HEK293 (cell line): ENCODE measurements at regions not wholly inside any gene's neighbourhood (a gene's known extent, or its start where the extent isn't known, plus 50 kb on each side); places are given as distances from the start of the nearest gene placed in this dataset.
A peak's percentile ranks its signal among the peaks of the same experiment; 100 is the strongest.

Experiments used
- CTCF ChIA-PET: fragments of 350-600 bp; formaldehyde crosslinking; extraction: SDS; loops from one replicate; lab custom pipeline; 2021; ENCODE audit warnings: antibody characterized with exemption; lab: Yijun Ruan, JAX
- POLR2A ChIA-PET: fragments of 300-600 bp; formaldehyde crosslinking; extraction: SDS; loops from one replicate; lab custom pipeline; 2020; ENCODE audit warnings: antibody characterized with exemption, inconsistent platforms; lab: Yijun Ruan, JAX
- H3K27ac ChIP-seq: fragments of 200-500 bp; sonication (Bioruptor generic); 2 replicates; pipeline ENCODE4 v1.5.1; 2014; ENCODE audit warnings: low read depth, low read length, control low read depth, inconsistent platforms; ENCODE audit errors: extremely low read depth
- H3K36me3 ChIP-seq, 2 experiments: fragments of 200-500 bp in 1 of 2; sonication (Bioruptor generic) in 1 of 2; 1 replicate in 1 of 2; 2 replicates in 1 of 2; pipeline ENCODE4 v1.5.1; 2014 to 2017; ENCODE audit warnings: inconsistent platforms in 2 of 2, low read length in 2 of 2; ENCODE audit not compliant: control insufficient read depth in 2 of 2, insufficient read depth in 1 of 2
- H3K4me1 ChIP-seq: fragments of 200-500 bp; sonication (Bioruptor generic); 2 replicates; pipeline ENCODE4 v1.5.1; 2014; ENCODE audit warnings: mild to moderate bottlenecking, low read length, inconsistent platforms; ENCODE audit not compliant: control insufficient read depth, insufficient read depth
- H3K4me3 ChIP-seq: 2 replicates; pipeline ENCODE4 v1.5.1; 2011; ENCODE audit warnings: low read depth, mild to moderate bottlenecking, control low read depth, low read length, moderate library complexity
- H3K9me3 ChIP-seq: fragments of 200-500 bp; sonication (Bioruptor generic); 2 replicates; pipeline ENCODE4 v1.5.1; 2014; ENCODE audit warnings: low read depth, low read length, inconsistent platforms; ENCODE audit not compliant: control insufficient read depth, insufficient read depth
- EGR2 ChIP-seq: fragments of 450-650 bp; formaldehyde crosslinking; IDR thresholded peaks from 2 replicates; pipeline ENCODE4 v1.5.1; 2016; ENCODE audit warnings: low read depth, missing biosample characterization, missing genetic modification characterization
- FEZF1 ChIP-seq: fragments of 450-650 bp; formaldehyde crosslinking; IDR thresholded peaks from 2 replicates; pipeline ENCODE4 v1.5.1; 2016; ENCODE audit warnings: missing biosample characterization, missing genetic modification characterization
- GLIS1 ChIP-seq: fragments of 450-650 bp; formaldehyde crosslinking; IDR thresholded peaks from 2 replicates; pipeline ENCODE4 v1.5.1; 2016; ENCODE audit warnings: missing biosample characterization, missing genetic modification characterization
- SP3 ChIP-seq: fragments of 450-650 bp; formaldehyde crosslinking; IDR thresholded peaks from 2 replicates; pipeline ENCODE4 v1.5.1; 2016; ENCODE audit warnings: missing biosample characterization, missing genetic modification characterization
- ZBTB20 ChIP-seq: fragments of 450-650 bp; formaldehyde crosslinking; IDR thresholded peaks from 2 replicates; pipeline ENCODE4 v1.5.1; 2016; ENCODE audit warnings: missing biosample characterization, missing genetic modification characterization
- ZBTB8A ChIP-seq: fragments of 450-650 bp; formaldehyde crosslinking; IDR thresholded peaks from 2 replicates; pipeline ENCODE4 v1.5.1; 2016; ENCODE audit warnings: missing biosample characterization, missing genetic modification characterization
- ZFHX2 ChIP-seq: fragments of 450-650 bp; formaldehyde crosslinking; conservative IDR thresholded peaks from 2 replicates; pipeline ENCODE4 v1.5.1; 2016; ENCODE audit warnings: missing biosample characterization, missing genetic modification characterization
- ZFP69B ChIP-seq: fragments of 450-650 bp; formaldehyde crosslinking; IDR thresholded peaks from 2 replicates; pipeline ENCODE4 v1.5.1; 2016; ENCODE audit warnings: missing biosample characterization, missing genetic modification characterization
- ZNF133 ChIP-seq: fragments of 450-650 bp; formaldehyde crosslinking; IDR thresholded peaks from 2 replicates; pipeline ENCODE4 v1.5.1; 2016; ENCODE audit warnings: missing biosample characterization, missing genetic modification characterization
- ZNF174 ChIP-seq: fragments of 450-650 bp; formaldehyde crosslinking; IDR thresholded peaks from 2 replicates; pipeline ENCODE4 v1.5.0; 2017; ENCODE audit warnings: missing biosample characterization, mild to moderate bottlenecking, missing genetic modification characterization
- ZNF202 ChIP-seq: fragments of 450-650 bp; formaldehyde crosslinking; IDR thresholded peaks from 2 replicates; pipeline ENCODE4 v1.5.1; 2016; ENCODE audit warnings: missing biosample characterization, missing genetic modification characterization, borderline replicate concordance
- ZNF221 ChIP-seq: fragments of 450-650 bp; formaldehyde crosslinking; IDR thresholded peaks from 2 replicates; pipeline ENCODE4 v1.5.1; 2017; ENCODE audit warnings: missing biosample characterization, missing genetic modification characterization, borderline replicate concordance
- ZNF223 ChIP-seq: fragments of 450-650 bp; formaldehyde crosslinking; IDR thresholded peaks from 2 replicates; pipeline ENCODE4 v1.5.1; 2016; ENCODE audit warnings: missing biosample characterization, missing genetic modification characterization
- ZNF248 ChIP-seq: fragments of 450-650 bp; formaldehyde crosslinking; IDR thresholded peaks from 2 replicates; pipeline ENCODE4 v1.5.1; 2017; ENCODE audit warnings: missing biosample characterization, missing genetic modification characterization
- ZNF266 ChIP-seq: fragments of 450-650 bp; formaldehyde crosslinking; IDR thresholded peaks from 2 replicates; pipeline ENCODE4 v1.5.1; 2016; ENCODE audit warnings: missing biosample characterization, missing genetic modification characterization, low read depth
- ZNF354C ChIP-seq: fragments of 450-650 bp; formaldehyde crosslinking; IDR thresholded peaks from 2 replicates; pipeline ENCODE4 v1.5.1; 2016; ENCODE audit warnings: missing biosample characterization, missing genetic modification characterization, low read depth, borderline replicate concordance
- ZNF561 ChIP-seq: fragments of 450-650 bp; IDR thresholded peaks from 2 replicates; pipeline ENCODE4 v1.5.1; 2018; ENCODE audit warnings: missing biosample characterization, missing genetic modification characterization, borderline replicate concordance
- ZNF600 ChIP-seq: fragments of 450-650 bp; formaldehyde crosslinking; IDR thresholded peaks from 2 replicates; pipeline ENCODE4 v1.5.1; 2016; ENCODE audit warnings: missing biosample characterization, missing genetic modification characterization
- ZNF792 ChIP-seq: fragments of 450-650 bp; formaldehyde crosslinking; IDR thresholded peaks from 2 replicates; pipeline ENCODE4 v1.5.1; 2016; ENCODE audit warnings: missing biosample characterization, missing genetic modification characterization
- ZNF830 ChIP-seq: fragments of 450-650 bp; IDR thresholded peaks from 2 replicates; pipeline ENCODE4 v1.5.0; 2018; ENCODE audit warnings: missing biosample characterization, missing genetic modification characterization, low read depth, mild to moderate bottlenecking, moderate library complexity
- TF ChIP-seq, protein P1 (sequence below): fragments of 450-650 bp; formaldehyde crosslinking; IDR thresholded peaks from 2 replicates; pipeline ENCODE4 v1.5.1; 2017; ENCODE audit warnings: missing biosample characterization, missing genetic modification characterization
- TF ChIP-seq, protein P2 (sequence below): fragments of 450-650 bp; formaldehyde crosslinking; IDR thresholded peaks from 2 replicates; pipeline ENCODE4 v1.5.1; 2016; ENCODE audit warnings: missing biosample characterization, missing genetic modification characterization
- TF ChIP-seq, protein P3 (sequence below): fragments of 450-650 bp; formaldehyde crosslinking; optimal IDR thresholded peaks from 2 replicates; pipeline ENCODE3; 2016; ENCODE audit warnings: missing biosample characterization, mild to moderate bottlenecking, missing genetic modification characterization
- TF ChIP-seq, protein P4 (sequence below): fragments of 450-650 bp; formaldehyde crosslinking; IDR thresholded peaks from 2 replicates; pipeline ENCODE4 v1.5.1; 2016; ENCODE audit warnings: missing biosample characterization, missing genetic modification characterization

GRCh38 chr20:48556956-48557355, 270.8 kb downstream of the PREX1 start:
- CTCF ChIA-PET, result no interaction called here
- H3K9me3 ChIP-seq, result no peaks in the 10 kb centered on the region

DNA sequence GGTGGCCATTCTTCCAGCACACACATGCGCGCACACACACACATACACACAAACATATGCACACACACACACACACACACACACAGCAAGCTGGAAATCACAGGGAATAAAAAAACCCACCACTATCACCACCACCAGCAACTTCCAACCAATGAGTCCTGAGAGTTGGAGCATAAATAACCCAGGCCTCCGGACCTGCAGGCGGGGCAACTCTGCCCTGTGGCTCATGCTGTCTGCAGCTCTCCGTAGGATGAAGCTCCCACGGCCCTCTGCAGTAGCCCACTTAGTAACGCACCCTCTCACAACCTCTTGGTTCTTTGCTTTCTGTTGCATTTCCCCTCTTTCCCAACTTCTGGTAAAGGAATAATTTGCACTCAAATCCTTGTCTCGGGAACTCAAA, 275.2 kb downstream of the PREX1 start:
- no peak overlapping the region for H3K27ac ChIP-seq
- H3K36me3 ChIP-seq, result no peaks in the 10 kb centered on the region
- ChIA-PET CTCF (no interaction called here), POLR2A (no interaction called here)
- no peaks in the 10 kb centered on the region for H3K9me3 ChIP-seq
- H3K4me3 ChIP-seq, result no peak overlapping the region
- TF ChIP-seq, protein P1, sequence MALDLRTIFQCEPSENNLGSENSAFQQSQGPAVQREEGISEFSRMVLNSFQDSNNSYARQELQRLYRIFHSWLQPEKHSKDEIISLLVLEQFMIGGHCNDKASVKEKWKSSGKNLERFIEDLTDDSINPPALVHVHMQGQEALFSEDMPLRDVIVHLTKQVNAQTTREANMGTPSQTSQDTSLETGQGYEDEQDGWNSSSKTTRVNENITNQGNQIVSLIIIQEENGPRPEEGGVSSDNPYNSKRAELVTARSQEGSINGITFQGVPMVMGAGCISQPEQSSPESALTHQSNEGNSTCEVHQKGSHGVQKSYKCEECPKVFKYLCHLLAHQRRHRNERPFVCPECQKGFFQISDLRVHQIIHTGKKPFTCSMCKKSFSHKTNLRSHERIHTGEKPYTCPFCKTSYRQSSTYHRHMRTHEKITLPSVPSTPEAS (tag by site-specific recombination), result peak; percentile 89
- no peak for TF ChIP-seq ZBTB8A
- TF ChIP-seq EGR2 (tag by site-specific recombination), result peak; percentile 62
- TF ChIP-seq ZFHX2 (tag by site-specific recombination), result peak; percentile 67
- no peaks in the 10 kb centered on the region for H3K4me1 ChIP-seq

More at GRCh38 chr20:48556956-48557355, 270.8 kb downstream of the PREX1 start:
- 0 out of 2 replicates have a peak, but pooled peaks have one; percentile 49 for TF ChIP-seq GLIS1 (tag by site-specific recombination)
- no peak for TF ChIP-seq ZNF221 (tag by site-specific recombination)
- no peaks in the 10 kb centered on the region for H3K4me1 ChIP-seq
- no peak overlapping the region for H3K27ac ChIP-seq
- no peaks in the 10 kb centered on the region for H3K36me3 ChIP-seq
- POLR2A ChIA-PET, result no interaction called here
- H3K4me3 ChIP-seq, result no peak overlapping the region

DNA sequence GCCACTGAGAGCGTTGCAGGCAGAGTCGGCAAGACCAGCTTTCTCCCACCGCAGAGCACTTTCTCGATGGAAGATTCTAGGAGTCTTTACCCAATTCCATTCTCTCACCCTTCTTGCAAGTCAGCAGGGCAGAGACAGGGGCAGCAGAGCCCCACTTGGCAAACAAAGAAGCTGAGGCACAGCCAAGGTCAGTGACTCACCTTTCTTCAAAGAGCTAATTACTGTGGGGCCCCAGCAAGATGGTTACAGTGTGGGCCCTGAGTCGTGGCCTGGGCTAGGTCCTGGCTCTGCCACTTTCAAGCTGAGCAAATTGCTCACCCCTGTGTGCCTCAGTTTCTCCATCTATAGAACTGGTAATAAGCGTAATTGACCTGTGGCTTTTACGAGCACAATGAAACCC, 277.0 kb downstream of the PREX1 start:
- ChIA-PET CTCF (interaction anchor here (0.6 kb wide), 1 partner anchor 70 kb away, joined by 6 read pairs; no protein-coding TSS in a partner anchor), POLR2A (interaction anchor here (1.2 kb wide), 1 partner anchor 8 kb away, joined by 3 read pairs; no protein-coding TSS in a partner anchor)
- no peaks in the 10 kb centered on the region for H3K9me3 ChIP-seq
- no peak overlapping the region for H3K4me3 ChIP-seq
- no peaks in the 10 kb centered on the region for H3K36me3 ChIP-seq
- no peak overlapping the region for H3K27ac ChIP-seq
- TF ChIP-seq, protein P2, sequence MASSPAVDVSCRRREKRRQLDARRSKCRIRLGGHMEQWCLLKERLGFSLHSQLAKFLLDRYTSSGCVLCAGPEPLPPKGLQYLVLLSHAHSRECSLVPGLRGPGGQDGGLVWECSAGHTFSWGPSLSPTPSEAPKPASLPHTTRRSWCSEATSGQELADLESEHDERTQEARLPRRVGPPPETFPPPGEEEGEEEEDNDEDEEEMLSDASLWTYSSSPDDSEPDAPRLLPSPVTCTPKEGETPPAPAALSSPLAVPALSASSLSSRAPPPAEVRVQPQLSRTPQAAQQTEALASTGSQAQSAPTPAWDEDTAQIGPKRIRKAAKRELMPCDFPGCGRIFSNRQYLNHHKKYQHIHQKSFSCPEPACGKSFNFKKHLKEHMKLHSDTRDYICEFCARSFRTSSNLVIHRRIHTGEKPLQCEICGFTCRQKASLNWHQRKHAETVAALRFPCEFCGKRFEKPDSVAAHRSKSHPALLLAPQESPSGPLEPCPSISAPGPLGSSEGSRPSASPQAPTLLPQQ (tag by site-specific recombination), result peak; percentile 96
- peak; percentile 72 for TF ChIP-seq ZFP69B (tag by site-specific recombination)
- TF ChIP-seq ZNF561 (tag by site-specific recombination), result no peak
- TF ChIP-seq ZNF354C (tag by site-specific recombination), result no peak
- TF ChIP-seq ZBTB20 (tag by site-specific recombination), result peak; percentile 61; the same call in 1 of the 2 replicates
- TF ChIP-seq ZNF174 (tag by site-specific recombination), result no peak
- TF ChIP-seq FEZF1 (tag by site-specific recombination), result no peak
- TF ChIP-seq SP3 (tag by site-specific recombination), result no peak
- no peaks in the 10 kb centered on the region for H3K4me1 ChIP-seq

GRCh38 chr20:48547664-48548063, 280.1 kb downstream of the PREX1 start:
- H3K36me3 ChIP-seq, result no peaks in the 10 kb centered on the region
- TF ChIP-seq ZNF202 (tag by site-specific recombination) (no peak), ZNF133 (tag by site-specific recombination) (no peak), ZNF830 (tag by site-specific recombination) (no peak), ZNF248 (tag by site-specific recombination) (no peak), ZNF600 (no peak), ZFP69B (tag by site-specific recombination) (no peak), ZNF266 (tag by site-specific recombination) (no peak), ZNF792 (no peak), ZNF223 (no peak)
- TF ChIP-seq, protein P3, sequence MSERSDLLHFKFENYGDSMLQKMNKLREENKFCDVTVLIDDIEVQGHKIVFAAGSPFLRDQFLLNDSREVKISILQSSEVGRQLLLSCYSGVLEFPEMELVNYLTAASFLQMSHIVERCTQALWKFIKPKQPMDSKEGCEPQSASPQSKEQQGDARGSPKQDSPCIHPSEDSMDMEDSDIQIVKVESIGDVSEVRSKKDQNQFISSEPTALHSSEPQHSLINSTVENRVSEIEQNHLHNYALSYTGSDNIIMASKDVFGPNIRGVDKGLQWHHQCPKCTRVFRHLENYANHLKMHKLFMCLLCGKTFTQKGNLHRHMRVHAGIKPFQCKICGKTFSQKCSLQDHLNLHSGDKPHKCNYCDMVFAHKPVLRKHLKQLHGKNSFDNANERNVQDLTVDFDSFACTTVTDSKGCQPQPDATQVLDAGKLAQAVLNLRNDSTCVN (tag by site-specific recombination), result no peak
- TF ChIP-seq, protein P4, sequence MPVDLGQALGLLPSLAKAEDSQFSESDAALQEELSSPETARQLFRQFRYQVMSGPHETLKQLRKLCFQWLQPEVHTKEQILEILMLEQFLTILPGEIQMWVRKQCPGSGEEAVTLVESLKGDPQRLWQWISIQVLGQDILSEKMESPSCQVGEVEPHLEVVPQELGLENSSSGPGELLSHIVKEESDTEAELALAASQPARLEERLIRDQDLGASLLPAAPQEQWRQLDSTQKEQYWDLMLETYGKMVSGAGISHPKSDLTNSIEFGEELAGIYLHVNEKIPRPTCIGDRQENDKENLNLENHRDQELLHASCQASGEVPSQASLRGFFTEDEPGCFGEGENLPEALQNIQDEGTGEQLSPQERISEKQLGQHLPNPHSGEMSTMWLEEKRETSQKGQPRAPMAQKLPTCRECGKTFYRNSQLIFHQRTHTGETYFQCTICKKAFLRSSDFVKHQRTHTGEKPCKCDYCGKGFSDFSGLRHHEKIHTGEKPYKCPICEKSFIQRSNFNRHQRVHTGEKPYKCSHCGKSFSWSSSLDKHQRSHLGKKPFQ (tag by site-specific recombination), result no peak
- H3K27ac ChIP-seq, result no peak overlapping the region
- no peaks in the 10 kb centered on the region for H3K4me1 ChIP-seq
- ChIA-PET POLR2A (no interaction called here), CTCF (interaction anchor here (0.6 kb wide), 1 partner anchor 8 kb away, joined by 3 read pairs; no protein-coding TSS in a partner anchor)
- H3K4me3 ChIP-seq, result no peak overlapping the region
- H3K9me3 ChIP-seq, result no peaks in the 10 kb centered on the region
